HEK293 (cell line): ENCODE measurements at regions not wholly inside any gene's neighbourhood (a gene's known extent, or its start where the extent isn't known, plus 50 kb on each side); places are given as distances from the start of the nearest gene placed in this dataset.

Experiments
- CTCF ChIA-PET: fragments of 350-600 bp; formaldehyde crosslinking; extraction: SDS; loops from one replicate; lab custom pipeline; 2021; ENCODE audit warnings: antibody characterized with exemption; lab: Yijun Ruan, JAX
- POLR2A ChIA-PET: fragments of 300-600 bp; formaldehyde crosslinking; extraction: SDS; loops from one replicate; lab custom pipeline; 2020; ENCODE audit warnings: antibody characterized with exemption, inconsistent platforms; lab: Yijun Ruan, JAX
- H3K27ac ChIP-seq: fragments of 200-500 bp; sonication (Bioruptor generic); 2 replicates; pipeline ENCODE4 v1.5.1; 2014; ENCODE audit warnings: low read depth, low read length, control low read depth, inconsistent platforms; ENCODE audit errors: extremely low read depth
- H3K36me3 ChIP-seq, 2 experiments: fragments of 200-500 bp in 1 of 2; sonication (Bioruptor generic) in 1 of 2; 1 replicate in 1 of 2; 2 replicates in 1 of 2; pipeline ENCODE4 v1.5.1; 2014 to 2017; ENCODE audit warnings: inconsistent platforms in 2 of 2, low read length in 2 of 2; ENCODE audit not compliant: control insufficient read depth in 2 of 2, insufficient read depth in 1 of 2
- H3K4me1 ChIP-seq: fragments of 200-500 bp; sonication (Bioruptor generic); 2 replicates; pipeline ENCODE4 v1.5.1; 2014; ENCODE audit warnings: mild to moderate bottlenecking, low read length, inconsistent platforms; ENCODE audit not compliant: control insufficient read depth, insufficient read depth
- H3K4me3 ChIP-seq: 2 replicates; pipeline ENCODE4 v1.5.1; 2011; ENCODE audit warnings: low read depth, mild to moderate bottlenecking, control low read depth, low read length, moderate library complexity
- H3K9me3 ChIP-seq: fragments of 200-500 bp; sonication (Bioruptor generic); 2 replicates; pipeline ENCODE4 v1.5.1; 2014; ENCODE audit warnings: low read depth, low read length, inconsistent platforms; ENCODE audit not compliant: control insufficient read depth, insufficient read depth
- HOXC10 ChIP-seq: sonication (generic); formaldehyde crosslinking; IDR thresholded peaks from 2 replicates; pipeline ENCODE4 v1.8.1; 2023; ENCODE audit warnings: mild to moderate bottlenecking, missing genetic modification reagents
- HOXD13 ChIP-seq: sonication (generic); formaldehyde crosslinking; IDR thresholded peaks from 2 replicates; pipeline ENCODE4 v1.8.0; 2022; ENCODE audit warnings: missing genetic modification reagents, borderline replicate concordance
- KLF16 ChIP-seq: fragments of 450-650 bp; formaldehyde crosslinking; IDR thresholded peaks from 2 replicates; pipeline ENCODE4 v1.5.1; 2017; ENCODE audit warnings: missing biosample characterization, missing genetic modification characterization
- KLF9 ChIP-seq: fragments of 450-650 bp; formaldehyde crosslinking; IDR thresholded peaks from 2 replicates; pipeline ENCODE4 v1.5.1; 2016; ENCODE audit warnings: missing biosample characterization, missing genetic modification characterization, low read depth
- ZBTB8A ChIP-seq: fragments of 450-650 bp; formaldehyde crosslinking; IDR thresholded peaks from 2 replicates; pipeline ENCODE4 v1.5.1; 2016; ENCODE audit warnings: missing biosample characterization, missing genetic modification characterization
- ZNF132 ChIP-seq: fragments of 450-650 bp; formaldehyde crosslinking; IDR thresholded peaks from 2 replicates; pipeline ENCODE4 v1.5.1; 2017; ENCODE audit warnings: missing biosample characterization, missing genetic modification characterization, borderline replicate concordance
- ZNF274 ChIP-seq, 2 experiments: fragments of 200-500 bp in 1 of 2; fragments of 450-650 bp in 1 of 2; sonication (Bioruptor generic) in 1 of 2; formaldehyde crosslinking in 1 of 2; IDR thresholded peaks; 2 replicates each; pipeline versions ENCODE4 v1.5.1 to v1.6.1; 2014 to 2016; ENCODE audit warnings: borderline replicate concordance in 1 of 2, inconsistent platforms in 1 of 2, low read length in 1 of 2, missing biosample characterization in 1 of 2, missing genetic modification characterization in 1 of 2
- ZNF341 ChIP-seq: fragments of 450-650 bp; formaldehyde crosslinking; IDR thresholded peaks from 2 replicates; pipeline ENCODE4; 2016; ENCODE audit warnings: low read depth, missing biosample characterization, missing genetic modification characterization
- ZNF549 ChIP-seq: fragments of 450-650 bp; IDR thresholded peaks from 2 replicates; pipeline ENCODE4 v1.5.1; 2018; ENCODE audit warnings: missing biosample characterization, missing genetic modification characterization, mild to moderate bottlenecking, inconsistent platforms, moderate library complexity
- ZNF623 ChIP-seq: fragments of 450-650 bp; formaldehyde crosslinking; IDR thresholded peaks from 2 replicates; pipeline ENCODE4 v1.5.1; 2016; ENCODE audit warnings: missing biosample characterization, missing genetic modification characterization
- ZNF660 ChIP-seq: fragments of 450-650 bp; IDR thresholded peaks from 2 replicates; pipeline ENCODE4 v1.5.1; 2018; ENCODE audit warnings: missing biosample characterization, mild to moderate bottlenecking, missing genetic modification characterization
- TF ChIP-seq, protein P1 (sequence below): fragments of 450-650 bp; formaldehyde crosslinking; IDR thresholded peaks from 2 replicates; pipeline ENCODE4 v1.5.1; 2016; ENCODE audit warnings: missing biosample characterization, missing genetic modification characterization
- TF ChIP-seq, protein P2 (sequence below): fragments of 450-650 bp; IDR thresholded peaks from 2 replicates; pipeline ENCODE4 v1.5.1; 2018; ENCODE audit warnings: missing biosample characterization, mild to moderate bottlenecking, missing genetic modification characterization
- TF ChIP-seq, protein P3 (sequence below): fragments of 450-650 bp; formaldehyde crosslinking; conservative IDR thresholded peaks from 2 replicates; pipeline ENCODE4 v1.5.1; 2016; ENCODE audit warnings: low read depth, missing biosample characterization, missing genetic modification characterization
- TF ChIP-seq, protein P4 (sequence below): fragments of 450-650 bp; formaldehyde crosslinking; IDR thresholded peaks from 2 replicates; pipeline ENCODE4 v1.5.1; 2016; ENCODE audit warnings: missing biosample characterization, missing genetic modification characterization, low read depth
- TF ChIP-seq, protein P5 (sequence below): fragments of 450-650 bp; formaldehyde crosslinking; optimal IDR thresholded peaks from 2 replicates; pipeline ENCODE3; 2016; ENCODE audit warnings: missing biosample characterization, mild to moderate bottlenecking, missing genetic modification characterization
- TF ChIP-seq, protein P6 (sequence below): fragments of 450-650 bp; formaldehyde crosslinking; IDR thresholded peaks from 2 replicates; pipeline ENCODE4 v1.5.1; 2016; ENCODE audit warnings: missing biosample characterization, missing genetic modification characterization
- TF ChIP-seq, protein P7 (sequence below): fragments of 450-650 bp; IDR thresholded peaks from 2 replicates; pipeline ENCODE4 v1.5.1; 2018; ENCODE audit warnings: missing biosample characterization, missing genetic modification characterization

DNA sequence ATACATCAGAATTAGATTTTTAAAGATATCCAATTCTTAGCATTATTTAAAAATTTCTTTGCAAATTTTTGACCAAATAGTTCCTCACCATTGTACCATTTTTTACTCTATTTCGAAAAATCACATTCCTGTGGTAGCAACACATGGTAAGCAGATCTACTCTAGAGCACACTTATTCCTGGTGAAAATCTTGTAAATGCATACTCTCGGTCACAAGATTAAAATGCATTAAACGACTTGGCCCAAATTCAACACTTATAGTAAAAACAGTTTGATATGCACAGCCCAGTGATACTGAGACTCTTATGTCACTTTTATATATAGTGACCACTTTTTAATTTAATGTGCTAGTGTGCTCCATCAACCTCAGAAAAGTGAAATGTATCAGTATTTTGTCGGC, 208.8 kb upstream of the TARS1 start (continued):
- TF ChIP-seq, protein P1, sequence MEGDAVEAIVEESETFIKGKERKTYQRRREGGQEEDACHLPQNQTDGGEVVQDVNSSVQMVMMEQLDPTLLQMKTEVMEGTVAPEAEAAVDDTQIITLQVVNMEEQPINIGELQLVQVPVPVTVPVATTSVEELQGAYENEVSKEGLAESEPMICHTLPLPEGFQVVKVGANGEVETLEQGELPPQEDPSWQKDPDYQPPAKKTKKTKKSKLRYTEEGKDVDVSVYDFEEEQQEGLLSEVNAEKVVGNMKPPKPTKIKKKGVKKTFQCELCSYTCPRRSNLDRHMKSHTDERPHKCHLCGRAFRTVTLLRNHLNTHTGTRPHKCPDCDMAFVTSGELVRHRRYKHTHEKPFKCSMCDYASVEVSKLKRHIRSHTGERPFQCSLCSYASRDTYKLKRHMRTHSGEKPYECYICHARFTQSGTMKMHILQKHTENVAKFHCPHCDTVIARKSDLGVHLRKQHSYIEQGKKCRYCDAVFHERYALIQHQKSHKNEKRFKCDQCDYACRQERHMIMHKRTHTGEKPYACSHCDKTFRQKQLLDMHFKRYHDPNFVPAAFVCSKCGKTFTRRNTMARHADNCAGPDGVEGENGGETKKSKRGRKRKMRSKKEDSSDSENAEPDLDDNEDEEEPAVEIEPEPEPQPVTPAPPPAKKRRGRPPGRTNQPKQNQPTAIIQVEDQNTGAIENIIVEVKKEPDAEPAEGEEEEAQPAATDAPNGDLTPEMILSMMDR (tag by site-specific recombination): no peak
- no peak for TF ChIP-seq ZNF274 (IDR thresholded peaks at IDR 0.05; ENCODE audit: low read length)
- TF ChIP-seq ZNF274 (tag by site-specific recombination; IDR thresholded peaks at IDR 0.05; ENCODE audit: borderline replicate concordance): no peak

DNA sequence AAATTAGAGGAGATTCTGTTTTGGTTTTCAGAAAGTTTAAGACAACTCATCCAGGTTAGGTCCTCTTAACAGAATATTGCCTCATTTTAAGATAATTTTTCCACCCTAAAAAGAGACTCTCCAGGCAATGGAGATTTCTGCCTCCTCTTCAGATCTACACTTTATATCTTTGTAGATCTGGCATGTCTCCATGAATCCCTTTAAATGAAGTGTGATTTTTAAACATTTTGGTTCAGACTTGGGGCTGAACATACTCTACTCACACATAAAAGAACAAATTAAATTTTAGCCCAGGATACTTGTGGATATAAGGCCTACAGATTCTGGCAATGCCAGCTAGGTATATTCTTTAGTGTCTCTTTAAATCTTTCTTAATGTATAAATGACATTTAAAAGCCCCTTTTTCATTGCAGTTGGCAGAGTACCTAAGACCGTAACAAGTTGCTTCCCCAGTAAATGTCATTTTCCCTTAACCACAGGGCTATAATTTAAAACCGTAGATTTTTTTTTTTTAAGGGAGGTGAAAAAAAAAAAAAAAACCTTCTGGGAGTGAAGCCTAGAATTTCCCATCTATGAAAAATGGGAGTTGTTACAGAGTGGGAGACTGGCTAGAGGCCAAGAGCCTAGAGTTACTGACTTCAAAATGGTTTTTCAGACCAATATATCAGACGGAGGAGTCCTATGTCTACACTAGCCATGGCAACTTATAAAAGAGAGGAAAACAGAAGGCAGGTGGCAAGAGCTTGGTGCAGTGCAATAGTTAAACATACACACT, 207.8 kb upstream of the TARS1 start:
- ChIA-PET POLR2A (interaction anchor here (0.7 kb wide), 1 partner anchor 1371 kb away, joined by 4 read pairs; no protein-coding TSS in a partner anchor), CTCF (interaction anchor here (0.7 kb wide), 1 partner anchor 1861 kb away, joined by 5 read pairs; no protein-coding TSS in a partner anchor)
- peaks cover 44% of the 10 kb centered on the region for H3K4me1 ChIP-seq
- H3K4me3 ChIP-seq: no peak overlapping the region
- H3K36me3 ChIP-seq: no peaks in the 10 kb centered on the region
- peak overlapping the region; percentile 80 for H3K27ac ChIP-seq
- no peaks in the 10 kb centered on the region for H3K9me3 ChIP-seq
- no peak for TF ChIP-seq ZNF660 (tag by site-specific recombination)
- TF ChIP-seq HOXD13: no peak; the same call in 1 of the 2 replicates
- TF ChIP-seq, protein P2, sequence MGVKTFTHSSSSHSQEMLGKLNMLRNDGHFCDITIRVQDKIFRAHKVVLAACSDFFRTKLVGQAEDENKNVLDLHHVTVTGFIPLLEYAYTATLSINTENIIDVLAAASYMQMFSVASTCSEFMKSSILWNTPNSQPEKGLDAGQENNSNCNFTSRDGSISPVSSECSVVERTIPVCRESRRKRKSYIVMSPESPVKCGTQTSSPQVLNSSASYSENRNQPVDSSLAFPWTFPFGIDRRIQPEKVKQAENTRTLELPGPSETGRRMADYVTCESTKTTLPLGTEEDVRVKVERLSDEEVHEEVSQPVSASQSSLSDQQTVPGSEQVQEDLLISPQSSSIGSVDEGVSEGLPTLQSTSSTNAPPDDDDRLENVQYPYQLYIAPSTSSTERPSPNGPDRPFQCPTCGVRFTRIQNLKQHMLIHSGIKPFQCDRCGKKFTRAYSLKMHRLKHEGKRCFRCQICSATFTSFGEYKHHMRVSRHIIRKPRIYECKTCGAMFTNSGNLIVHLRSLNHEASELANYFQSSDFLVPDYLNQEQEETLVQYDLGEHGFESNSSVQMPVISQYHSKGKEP: peak; percentile 93
- TF ChIP-seq ZNF623 (tag by site-specific recombination): no peak
- TF ChIP-seq, protein P3, sequence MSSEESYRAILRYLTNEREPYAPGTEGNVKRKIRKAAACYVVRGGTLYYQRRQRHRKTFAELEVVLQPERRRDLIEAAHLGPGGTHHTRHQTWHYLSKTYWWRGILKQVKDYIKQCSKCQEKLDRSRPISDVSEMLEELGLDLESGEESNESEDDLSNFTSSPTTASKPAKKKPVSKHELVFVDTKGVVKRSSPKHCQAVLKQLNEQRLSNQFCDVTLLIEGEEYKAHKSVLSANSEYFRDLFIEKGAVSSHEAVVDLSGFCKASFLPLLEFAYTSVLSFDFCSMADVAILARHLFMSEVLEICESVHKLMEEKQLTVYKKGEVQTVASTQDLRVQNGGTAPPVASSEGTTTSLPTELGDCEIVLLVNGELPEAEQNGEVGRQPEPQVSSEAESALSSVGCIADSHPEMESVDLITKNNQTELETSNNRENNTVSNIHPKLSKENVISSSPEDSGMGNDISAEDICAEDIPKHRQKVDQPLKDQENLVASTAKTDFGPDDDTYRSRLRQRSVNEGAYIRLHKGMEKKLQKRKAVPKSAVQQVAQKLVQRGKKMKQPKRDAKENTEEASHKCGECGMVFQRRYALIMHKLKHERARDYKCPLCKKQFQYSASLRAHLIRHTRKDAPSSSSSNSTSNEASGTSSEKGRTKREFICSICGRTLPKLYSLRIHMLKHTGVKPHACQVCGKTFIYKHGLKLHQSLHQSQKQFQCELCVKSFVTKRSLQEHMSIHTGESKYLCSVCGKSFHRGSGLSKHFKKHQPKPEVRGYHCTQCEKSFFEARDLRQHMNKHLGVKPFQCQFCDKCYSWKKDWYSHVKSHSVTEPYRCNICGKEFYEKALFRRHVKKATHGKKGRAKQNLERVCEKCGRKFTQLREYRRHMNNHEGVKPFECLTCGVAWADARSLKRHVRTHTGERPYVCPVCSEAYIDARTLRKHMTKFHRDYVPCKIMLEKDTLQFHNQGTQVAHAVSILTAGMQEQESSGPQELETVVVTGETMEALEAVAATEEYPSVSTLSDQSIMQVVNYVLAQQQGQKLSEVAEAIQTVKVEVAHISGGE: no peak
- no peak for TF ChIP-seq KLF9 (tag by site-specific recombination)
- TF ChIP-seq KLF16 (tag by site-specific recombination): no peak
- TF ChIP-seq HOXC10 (CRISPR knock-in tag): no peak
- TF ChIP-seq ZBTB8A: peak; percentile 30; the same call in 1 of the 2 replicates
- TF ChIP-seq ZNF132 (tag by site-specific recombination): no peak
- no peak for TF ChIP-seq ZNF549 (tag by site-specific recombination)
- TF ChIP-seq, protein P4, sequence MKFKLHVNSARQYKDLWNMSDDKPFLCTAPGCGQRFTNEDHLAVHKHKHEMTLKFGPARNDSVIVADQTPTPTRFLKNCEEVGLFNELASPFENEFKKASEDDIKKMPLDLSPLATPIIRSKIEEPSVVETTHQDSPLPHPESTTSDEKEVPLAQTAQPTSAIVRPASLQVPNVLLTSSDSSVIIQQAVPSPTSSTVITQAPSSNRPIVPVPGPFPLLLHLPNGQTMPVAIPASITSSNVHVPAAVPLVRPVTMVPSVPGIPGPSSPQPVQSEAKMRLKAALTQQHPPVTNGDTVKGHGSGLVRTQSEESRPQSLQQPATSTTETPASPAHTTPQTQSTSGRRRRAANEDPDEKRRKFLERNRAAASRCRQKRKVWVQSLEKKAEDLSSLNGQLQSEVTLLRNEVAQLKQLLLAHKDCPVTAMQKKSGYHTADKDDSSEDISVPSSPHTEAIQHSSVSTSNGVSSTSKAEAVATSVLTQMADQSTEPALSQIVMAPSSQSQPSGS (tag by site-specific recombination): no peak
- TF ChIP-seq ZNF341 (tag by site-specific recombination): no peak
- TF ChIP-seq, protein P5, sequence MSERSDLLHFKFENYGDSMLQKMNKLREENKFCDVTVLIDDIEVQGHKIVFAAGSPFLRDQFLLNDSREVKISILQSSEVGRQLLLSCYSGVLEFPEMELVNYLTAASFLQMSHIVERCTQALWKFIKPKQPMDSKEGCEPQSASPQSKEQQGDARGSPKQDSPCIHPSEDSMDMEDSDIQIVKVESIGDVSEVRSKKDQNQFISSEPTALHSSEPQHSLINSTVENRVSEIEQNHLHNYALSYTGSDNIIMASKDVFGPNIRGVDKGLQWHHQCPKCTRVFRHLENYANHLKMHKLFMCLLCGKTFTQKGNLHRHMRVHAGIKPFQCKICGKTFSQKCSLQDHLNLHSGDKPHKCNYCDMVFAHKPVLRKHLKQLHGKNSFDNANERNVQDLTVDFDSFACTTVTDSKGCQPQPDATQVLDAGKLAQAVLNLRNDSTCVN: no peak
- TF ChIP-seq, protein P6, sequence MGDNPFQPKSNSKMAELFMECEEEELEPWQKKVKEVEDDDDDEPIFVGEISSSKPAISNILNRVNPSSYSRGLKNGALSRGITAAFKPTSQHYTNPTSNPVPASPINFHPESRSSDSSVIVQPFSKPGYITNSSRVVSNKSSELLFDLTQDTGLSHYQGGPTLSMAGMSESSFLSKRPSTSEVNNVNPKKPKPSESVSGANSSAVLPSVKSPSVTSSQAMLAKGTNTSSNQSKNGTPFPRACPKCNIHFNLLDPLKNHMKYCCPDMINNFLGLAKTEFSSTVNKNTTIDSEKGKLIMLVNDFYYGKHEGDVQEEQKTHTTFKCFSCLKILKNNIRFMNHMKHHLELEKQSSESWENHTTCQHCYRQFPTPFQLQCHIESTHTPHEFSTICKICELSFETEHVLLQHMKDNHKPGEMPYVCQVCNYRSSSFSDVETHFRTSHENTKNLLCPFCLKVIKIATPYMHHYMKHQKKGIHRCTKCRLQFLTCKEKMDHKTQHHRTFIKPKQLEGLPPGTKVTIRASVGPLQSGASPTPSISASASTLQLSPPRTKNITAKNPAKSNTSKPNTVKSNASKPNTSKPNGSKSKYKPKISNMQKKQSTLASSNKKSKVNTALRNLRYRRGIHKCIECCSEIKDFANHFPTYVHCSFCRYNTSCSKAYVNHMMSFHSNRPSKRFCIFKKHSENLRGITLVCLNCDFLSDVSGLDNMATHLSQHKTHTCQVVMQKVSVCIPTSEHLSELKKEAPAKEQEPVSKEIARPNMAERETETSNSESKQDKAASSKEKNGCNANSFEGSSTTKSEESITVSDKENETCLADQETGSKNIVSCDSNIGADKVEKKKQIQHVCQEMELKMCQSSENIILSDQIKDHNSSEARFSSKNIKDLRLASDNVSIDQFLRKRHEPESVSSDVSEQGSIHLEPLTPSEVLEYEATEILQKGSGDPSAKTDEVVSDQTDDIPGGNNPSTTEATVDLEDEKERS (tag by site-specific recombination): no peak
- TF ChIP-seq, protein P7, sequence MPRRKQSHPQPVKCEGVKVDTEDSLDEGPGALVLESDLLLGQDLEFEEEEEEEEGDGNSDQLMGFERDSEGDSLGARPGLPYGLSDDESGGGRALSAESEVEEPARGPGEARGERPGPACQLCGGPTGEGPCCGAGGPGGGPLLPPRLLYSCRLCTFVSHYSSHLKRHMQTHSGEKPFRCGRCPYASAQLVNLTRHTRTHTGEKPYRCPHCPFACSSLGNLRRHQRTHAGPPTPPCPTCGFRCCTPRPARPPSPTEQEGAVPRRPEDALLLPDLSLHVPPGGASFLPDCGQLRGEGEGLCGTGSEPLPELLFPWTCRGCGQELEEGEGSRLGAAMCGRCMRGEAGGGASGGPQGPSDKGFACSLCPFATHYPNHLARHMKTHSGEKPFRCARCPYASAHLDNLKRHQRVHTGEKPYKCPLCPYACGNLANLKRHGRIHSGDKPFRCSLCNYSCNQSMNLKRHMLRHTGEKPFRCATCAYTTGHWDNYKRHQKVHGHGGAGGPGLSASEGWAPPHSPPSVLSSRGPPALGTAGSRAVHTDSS (tag by site-specific recombination): no peak
